ENCODE measurements at regions not wholly inside any gene's neighbourhood (a gene's known extent, or its start where the extent isn't known, plus 50 kb on each side); places are given as distances from the start of the nearest gene placed in this dataset.
A peak's percentile ranks its signal among the peaks of the same experiment; 100 is the strongest.

DNA sequence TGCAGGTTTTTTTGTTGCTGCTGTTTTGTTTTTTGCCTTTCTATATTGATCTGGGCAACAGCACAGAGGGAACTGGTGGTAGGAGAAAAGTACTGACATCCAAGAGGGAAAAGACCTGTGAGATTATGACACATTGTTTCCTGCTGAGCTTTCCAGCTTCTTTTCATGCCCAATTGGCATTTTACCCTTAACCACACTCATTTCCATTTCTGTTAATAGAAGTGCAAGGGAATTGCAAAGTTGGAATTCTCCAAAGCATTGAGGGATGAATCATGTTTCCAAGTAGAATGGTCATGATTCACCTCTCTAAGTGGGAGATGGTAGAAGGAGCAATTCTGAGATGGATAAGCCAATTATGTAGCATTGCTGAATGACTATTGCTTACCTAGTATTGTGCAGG is 161.5 kb downstream of the PPARGC1A start:
- TF ChIP-seq, protein P1, sequence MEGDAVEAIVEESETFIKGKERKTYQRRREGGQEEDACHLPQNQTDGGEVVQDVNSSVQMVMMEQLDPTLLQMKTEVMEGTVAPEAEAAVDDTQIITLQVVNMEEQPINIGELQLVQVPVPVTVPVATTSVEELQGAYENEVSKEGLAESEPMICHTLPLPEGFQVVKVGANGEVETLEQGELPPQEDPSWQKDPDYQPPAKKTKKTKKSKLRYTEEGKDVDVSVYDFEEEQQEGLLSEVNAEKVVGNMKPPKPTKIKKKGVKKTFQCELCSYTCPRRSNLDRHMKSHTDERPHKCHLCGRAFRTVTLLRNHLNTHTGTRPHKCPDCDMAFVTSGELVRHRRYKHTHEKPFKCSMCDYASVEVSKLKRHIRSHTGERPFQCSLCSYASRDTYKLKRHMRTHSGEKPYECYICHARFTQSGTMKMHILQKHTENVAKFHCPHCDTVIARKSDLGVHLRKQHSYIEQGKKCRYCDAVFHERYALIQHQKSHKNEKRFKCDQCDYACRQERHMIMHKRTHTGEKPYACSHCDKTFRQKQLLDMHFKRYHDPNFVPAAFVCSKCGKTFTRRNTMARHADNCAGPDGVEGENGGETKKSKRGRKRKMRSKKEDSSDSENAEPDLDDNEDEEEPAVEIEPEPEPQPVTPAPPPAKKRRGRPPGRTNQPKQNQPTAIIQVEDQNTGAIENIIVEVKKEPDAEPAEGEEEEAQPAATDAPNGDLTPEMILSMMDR (IDR thresholded peaks at IDR 0.05; ENCODE audit: low read depth, low read length, missing control alignments): no peak
- peak; percentile 99 for DNase-seq (ENCODE audit: low read depth)
- in situ Hi-C loops (cut with HindIII; ENCODE audit: low sequenced_read_pairs): no loop called here
- H3K4me3 ChIP-seq (ENCODE audit: low read depth, low read length): no peak overlapping the region

GRCh38 chr4:23720556-23720955 is 169.3 kb downstream of the PPARGC1A start:
- H3K4me3 ChIP-seq (ENCODE audit: low read depth, low read length): no peak overlapping the region
- TF ChIP-seq, protein P1 (IDR thresholded peaks at IDR 0.05; ENCODE audit: low read depth, low read length, missing control alignments): no peak
- peak; percentile 8 for DNase-seq (ENCODE audit: low read depth)
- in situ Hi-C loops (cut with HindIII; ENCODE audit: low sequenced_read_pairs): no loop called here

- DNase-seq (ENCODE audit: low read depth): no peak
- TF ChIP-seq, protein P1 (IDR thresholded peaks at IDR 0.05; ENCODE audit: low read depth, low read length, missing control alignments): no peak
- H3K4me3 ChIP-seq (ENCODE audit: low read depth, low read length): no peak overlapping the region
- in situ Hi-C loops (cut with HindIII; ENCODE audit: low sequenced_read_pairs): no loop called here
Measured at GRCh38 chr4:23718435-23718834, 171.4 kb downstream of the PPARGC1A start.

GRCh38 chr4:23717528-23718248 is 172.2 kb downstream of the PPARGC1A start:
- no peak overlapping the region for H3K4me3 ChIP-seq (ENCODE audit: low read depth, low read length)
- in situ Hi-C loops (cut with HindIII; ENCODE audit: low sequenced_read_pairs): no loop called here
- TF ChIP-seq, protein P1 (IDR thresholded peaks at IDR 0.05; ENCODE audit: low read depth, low read length, missing control alignments): peak; percentile 51
- DNase-seq (ENCODE audit: low read depth): peak; percentile 20

DNA sequence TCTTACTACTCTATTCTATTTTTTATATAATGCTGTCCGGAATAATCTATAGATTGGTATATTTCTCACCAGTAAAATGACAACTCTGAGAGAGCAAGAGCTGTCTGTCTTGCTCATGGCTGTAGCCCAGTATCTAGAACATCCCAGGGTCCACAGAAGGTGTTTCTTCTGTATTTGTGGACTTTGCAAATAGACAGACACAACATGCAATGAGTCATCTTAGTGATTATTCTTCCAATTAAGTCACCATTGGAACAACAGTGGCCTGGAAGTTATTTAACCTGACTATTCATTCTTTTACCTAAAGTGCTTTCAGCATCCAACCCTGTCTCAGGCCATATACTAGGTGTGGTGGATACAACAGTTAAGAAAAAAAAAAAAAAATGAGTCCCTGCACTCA is 179.5 kb downstream of the PPARGC1A start:
- no peak overlapping the region for H3K4me3 ChIP-seq (ENCODE audit: low read depth, low read length)
- in situ Hi-C loops (cut with HindIII; ENCODE audit: low sequenced_read_pairs): no loop called here
- TF ChIP-seq, protein P1 (IDR thresholded peaks at IDR 0.05; ENCODE audit: low read depth, low read length, missing control alignments): no peak
- DNase-seq (ENCODE audit: low read depth): no peak

DNA sequence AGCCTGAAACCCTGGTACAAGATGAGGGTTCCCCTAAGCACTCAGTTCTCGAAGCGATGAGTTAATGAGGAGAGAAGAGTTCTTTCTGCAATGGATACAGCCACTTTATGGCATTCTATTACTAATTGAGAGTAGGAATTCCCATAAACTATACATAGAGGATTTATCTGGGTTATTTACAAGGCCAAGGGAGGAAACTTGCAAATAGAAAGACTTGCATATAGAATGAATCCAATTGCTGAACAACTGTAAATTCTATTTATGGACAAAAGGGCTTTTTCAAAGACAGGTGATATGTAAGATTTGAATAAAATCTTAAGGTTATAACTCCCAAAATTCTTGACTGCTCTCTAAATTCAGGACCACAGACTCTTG is 182.2 kb downstream of the PPARGC1A start:
- no peak overlapping the region for H3K4me3 ChIP-seq (ENCODE audit: low read depth, low read length)
- in situ Hi-C loops (cut with HindIII; ENCODE audit: low sequenced_read_pairs): no loop called here
- TF ChIP-seq, protein P1 (IDR thresholded peaks at IDR 0.05; ENCODE audit: low read depth, low read length, missing control alignments): no peak
- DNase-seq (ENCODE audit: low read depth): no peak

All from astrocyte of the cerebellum (primary cell).